ENCODE measurements at regions not wholly inside any gene's neighbourhood (a gene's known extent, or its start where the extent isn't known, plus 50 kb on each side); places are given as distances from the start of the nearest gene placed in this dataset.
A peak's percentile ranks its signal among the peaks of the same experiment; 100 is the strongest.
"Not testable (repeated sequence)": the region's sequence is repeated elsewhere in the genome, so short reads cannot be mapped to it uniquely, and the experiment has no call there.

DNA sequence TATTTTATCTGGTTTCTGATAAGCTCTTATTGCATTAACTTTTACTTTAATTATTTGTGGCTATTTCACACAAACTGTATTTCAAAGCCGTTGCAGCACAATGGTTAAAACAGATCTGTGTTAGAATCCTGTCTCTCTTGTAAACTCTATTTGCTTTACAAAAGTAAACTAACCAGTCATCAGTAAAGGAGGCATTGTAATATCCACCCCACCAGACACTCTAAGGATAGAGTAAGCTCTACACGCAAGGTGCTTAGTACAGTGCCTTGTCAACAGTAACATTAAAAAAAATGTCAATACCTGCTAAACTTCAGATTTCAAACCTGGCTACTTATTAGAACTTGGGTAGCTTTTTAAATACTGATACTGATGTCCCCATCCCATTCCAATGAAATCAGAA is 228.4 kb downstream of the RCHY1 start:
- DNase-seq: no peak

DNA sequence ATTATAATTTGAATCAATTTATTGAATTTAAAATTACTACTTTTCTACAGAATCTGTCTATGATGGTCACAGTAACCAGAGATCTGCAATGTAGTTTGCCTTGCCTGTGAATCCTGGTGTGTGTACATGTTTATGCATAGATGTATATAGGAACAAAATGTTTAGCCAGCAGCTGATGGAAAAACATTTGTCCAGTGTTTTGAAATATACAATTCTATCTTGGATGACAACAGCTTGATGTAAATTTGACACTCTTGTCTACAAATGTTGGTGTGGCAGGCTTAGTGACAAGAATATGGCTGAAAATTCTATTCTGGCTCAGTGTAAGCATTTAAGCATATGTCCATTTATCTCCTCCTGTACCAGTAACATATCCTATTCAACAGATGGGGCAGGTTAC is 229.4 kb downstream of the RCHY1 start:
- DNase-seq: no peak

DNA sequence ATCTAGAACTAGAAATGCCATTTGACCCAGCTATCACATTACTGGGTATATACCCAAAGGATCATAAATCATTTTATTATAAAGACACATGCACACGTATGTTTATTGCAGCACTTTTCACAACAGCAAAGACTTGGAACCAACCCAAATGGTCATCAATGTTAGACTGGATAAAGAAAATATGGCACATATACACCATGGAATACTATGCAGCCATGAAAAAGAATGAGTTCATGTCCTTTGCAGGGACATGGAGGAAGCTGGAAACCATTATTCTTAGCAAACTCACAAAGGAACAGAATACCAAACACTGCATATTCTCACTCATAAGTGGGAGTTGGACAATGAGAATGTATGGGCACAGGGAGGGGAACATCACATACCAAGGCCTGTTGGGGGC is 233.7 kb downstream of the RCHY1 start:
- not testable (repeated sequence) for DNase-seq

DNA sequence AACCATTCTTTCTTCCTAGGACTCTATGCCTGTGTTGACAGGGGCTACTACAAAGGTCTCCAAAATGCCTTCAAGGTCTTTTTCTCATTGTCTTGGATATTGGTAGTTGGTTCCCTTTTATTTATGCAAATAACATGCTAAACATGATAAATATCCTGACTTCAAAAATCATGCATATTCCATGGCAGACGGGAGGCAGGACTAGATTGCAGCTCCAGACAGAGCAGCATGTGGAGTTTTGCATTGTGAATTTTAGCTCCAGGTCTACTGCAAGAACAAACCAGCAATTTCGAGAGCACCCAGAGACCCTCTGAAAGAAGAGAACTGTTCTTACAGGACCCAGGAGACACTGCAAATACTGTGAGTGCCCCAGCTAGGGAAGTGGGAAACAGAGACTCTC is 254.9 kb downstream of the RCHY1 start:
- DNase-seq: no peak

DNA sequence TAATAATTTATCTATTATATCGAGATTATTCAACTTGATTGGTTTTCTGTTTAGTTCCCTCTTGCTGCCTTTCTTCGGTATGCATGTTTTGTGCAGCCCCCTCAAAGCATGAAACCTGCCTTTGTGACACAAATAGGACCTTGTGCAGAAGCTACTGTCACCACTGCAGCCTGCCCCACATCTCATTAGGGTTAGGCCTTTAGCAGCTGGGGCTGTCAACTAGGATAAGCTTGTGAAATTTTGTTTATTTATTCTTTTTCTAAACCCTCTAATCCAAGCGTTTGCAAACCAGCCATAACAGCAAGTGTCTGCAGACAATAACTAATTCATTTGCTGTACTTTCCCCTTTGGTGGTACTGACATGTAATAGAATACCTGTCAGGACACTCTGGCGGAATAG is 258.9 kb downstream of the RCHY1 start:
- DNase-seq: no peak

DNA sequence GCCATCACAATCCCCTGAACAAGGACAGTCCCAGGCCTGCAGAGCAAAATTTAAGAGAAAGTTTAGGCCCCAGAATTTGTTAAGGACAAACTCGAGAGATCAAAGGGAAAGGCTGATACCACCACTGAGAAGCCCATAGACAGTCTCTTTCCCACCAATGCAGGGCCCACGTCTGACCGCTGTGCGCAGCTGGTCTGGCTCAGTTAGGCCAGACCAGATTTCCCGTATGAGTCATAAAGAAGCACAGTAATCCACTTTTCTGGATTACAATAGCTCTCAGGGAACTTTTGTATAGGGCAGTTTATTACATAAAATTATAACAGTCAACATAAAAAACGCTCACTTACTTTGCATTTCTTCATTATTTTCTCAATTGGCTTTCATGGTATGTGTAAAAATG is 259.5 kb downstream of the RCHY1 start:
- no peak for DNase-seq

DNA sequence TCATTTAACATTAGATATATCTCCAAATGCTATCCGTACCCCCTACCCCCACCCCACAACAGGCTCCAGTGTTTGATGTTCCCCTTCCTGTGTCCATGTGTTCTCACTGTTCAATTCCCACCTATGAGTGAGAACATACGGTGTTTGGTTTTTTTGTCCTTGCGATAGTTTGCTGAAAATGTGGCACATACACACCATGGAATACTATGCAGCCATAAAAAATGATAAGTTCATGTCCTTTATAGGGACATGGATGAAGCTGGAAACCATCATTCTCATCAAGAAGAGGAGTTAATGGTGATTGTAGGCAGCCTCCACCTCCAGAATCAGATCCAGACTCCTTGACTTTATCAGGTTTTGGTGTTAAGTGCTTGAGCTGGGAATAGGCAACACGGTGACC is 261.1 kb downstream of the RCHY1 start:
- not testable (repeated sequence) for DNase-seq

DNA sequence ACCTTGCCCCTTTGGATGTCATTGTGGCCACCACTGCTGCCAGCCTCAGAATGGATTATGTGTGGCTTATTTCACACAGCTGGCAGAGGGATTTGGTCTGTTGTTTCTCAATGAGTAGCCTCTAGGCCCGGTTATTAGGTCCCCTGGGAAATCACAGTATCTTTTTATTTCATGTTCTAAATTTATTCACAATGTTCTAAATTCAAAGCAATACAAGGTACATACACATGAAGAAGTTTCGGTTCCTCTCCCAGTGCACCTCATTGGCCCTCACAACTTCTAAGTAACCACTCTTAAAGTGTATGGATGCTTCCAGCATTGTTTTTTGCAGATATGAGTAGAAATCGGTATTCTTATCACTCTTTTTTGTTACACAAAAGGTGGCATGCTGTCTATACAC is 262.7 kb downstream of the RCHY1 start:
- DNase-seq: no peak

DNA sequence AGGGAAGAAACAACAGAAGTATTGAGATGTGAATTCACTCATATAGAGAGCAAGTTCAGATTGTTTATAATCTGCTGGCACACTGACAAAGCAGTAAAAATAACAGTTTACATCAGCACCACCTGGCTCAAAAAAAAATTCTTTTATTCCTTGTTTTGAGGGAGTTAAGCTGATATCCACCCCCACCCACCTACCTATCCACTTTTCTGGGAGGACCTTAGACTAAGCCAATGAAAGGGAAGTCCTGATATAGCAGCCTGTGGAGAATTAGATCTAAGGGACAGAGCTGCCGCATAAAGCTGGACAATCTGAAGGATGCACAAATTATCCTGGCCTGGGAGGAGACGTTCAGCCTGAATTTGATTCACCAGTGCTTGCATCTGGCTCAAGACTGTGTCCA is 264.5 kb downstream of the RCHY1 start:
- no peak for DNase-seq

DNA sequence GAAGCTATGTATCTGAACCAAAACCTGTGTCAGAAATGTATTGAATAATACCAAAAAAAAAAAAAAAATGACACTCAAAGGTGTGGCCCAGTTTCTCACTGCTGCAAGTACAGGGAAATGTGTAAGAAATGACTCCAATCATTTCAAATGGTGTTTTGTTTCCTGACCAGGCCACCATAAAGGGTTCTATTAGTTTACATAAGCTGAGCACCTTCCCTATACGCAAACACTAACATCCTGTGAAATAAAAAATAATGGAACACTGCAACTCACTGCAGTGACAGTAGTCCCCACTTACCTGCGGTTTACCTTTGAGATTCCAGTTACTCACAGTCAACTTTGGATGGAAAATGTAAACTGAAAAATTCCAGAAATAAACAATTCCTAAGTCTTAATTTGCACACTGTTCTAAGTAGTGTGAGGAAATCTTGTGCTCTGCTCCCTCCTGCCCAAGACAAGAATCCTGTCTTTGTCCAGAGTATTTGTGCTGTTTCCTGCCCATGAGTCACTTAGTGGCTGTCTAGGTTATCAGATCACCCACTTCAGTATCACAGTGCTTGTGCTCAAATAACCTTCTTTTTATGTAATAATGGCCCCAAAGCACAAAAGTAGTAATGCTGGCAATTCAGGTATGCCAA is 265.3 kb downstream of the RCHY1 start:
- no peak for DNase-seq

DNA sequence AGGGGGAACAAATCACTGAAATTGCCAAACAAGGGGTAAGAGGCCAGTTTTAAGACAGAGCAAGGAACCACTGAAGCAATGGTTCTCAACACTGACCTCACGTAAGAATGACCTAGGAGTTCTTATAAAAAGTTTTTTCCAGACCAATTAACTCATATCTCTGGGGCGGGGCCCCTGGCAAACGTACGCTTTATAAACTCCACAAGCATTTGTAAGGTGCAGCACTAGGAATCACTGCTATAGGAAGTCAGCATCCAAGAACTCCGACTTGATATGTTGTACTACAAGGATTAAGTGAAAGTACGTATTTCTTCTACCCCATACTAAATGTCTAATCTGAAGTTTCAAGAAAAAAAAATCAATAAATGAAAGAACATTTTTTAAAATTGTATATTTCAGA is 269.9 kb downstream of the RCHY1 start:
- DNase-seq: no peak

DNA sequence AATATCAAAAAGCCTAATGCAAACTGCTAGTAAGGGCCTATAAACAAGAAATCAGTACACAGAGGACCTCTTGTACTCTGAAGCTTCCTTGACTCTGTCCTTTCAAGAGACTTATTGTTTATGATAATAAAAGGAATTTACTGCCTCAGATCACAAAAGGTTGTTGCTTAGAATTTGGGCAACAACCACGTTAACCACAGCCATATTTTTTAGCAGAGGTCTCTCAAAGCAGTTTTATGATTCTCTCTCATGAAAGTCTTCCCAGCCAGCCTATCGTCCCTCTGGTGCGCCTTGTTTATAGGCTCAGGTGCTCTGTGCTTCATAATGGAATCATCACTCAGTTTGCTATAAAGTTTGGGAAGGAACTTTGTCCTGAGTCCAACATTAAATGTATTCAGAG is 270.6 kb downstream of the RCHY1 start:
- DNase-seq: no peak

DNA sequence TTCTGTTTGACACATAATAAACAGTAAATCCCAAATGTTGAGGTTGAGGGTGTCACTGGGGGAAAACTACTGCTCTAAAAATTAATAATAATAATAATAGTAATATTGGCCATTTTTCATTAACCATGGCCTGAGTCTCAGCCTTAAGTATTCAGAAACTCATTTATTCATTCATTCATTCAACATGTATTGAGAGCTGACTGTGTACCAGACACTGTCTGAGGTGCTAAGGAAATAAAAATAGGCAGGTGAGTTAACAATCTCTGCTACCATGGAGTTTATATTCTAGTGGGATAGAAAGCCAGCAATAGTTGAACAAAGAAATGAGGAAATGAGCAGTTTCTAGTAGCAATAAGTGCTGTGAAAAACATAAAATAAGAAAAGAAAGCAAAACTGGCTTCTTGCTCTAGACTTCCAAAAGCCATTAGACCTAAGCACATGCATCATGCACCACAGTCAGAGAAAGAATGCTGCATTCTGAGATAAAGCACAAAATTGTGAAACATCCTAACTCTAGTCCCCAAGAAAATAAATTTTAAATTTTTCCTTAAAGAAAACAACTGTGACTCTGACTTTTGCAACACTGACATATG is 278.7 kb downstream of the RCHY1 start:
- no peak for DNase-seq

DNA sequence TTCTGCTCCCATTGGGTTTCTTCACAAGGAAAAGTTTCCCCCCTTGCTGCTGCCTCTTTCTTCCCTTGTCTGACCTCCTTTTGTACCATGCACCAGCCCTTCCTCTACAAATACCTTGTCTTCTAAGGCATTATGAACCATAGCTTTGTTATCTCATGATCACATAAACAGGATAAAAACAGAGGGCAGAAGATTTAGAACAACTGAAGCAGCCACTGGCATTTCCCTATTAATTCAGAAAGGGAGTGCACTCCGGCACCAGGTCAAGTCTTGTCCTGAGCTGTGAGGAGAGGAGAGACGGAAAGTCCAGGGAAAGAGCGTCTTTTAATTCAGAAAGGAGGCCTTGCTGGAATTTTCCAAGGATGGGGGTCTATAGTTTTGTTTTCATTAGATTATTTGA is 281.7 kb downstream of the RCHY1 start:
- no peak for DNase-seq

DNA sequence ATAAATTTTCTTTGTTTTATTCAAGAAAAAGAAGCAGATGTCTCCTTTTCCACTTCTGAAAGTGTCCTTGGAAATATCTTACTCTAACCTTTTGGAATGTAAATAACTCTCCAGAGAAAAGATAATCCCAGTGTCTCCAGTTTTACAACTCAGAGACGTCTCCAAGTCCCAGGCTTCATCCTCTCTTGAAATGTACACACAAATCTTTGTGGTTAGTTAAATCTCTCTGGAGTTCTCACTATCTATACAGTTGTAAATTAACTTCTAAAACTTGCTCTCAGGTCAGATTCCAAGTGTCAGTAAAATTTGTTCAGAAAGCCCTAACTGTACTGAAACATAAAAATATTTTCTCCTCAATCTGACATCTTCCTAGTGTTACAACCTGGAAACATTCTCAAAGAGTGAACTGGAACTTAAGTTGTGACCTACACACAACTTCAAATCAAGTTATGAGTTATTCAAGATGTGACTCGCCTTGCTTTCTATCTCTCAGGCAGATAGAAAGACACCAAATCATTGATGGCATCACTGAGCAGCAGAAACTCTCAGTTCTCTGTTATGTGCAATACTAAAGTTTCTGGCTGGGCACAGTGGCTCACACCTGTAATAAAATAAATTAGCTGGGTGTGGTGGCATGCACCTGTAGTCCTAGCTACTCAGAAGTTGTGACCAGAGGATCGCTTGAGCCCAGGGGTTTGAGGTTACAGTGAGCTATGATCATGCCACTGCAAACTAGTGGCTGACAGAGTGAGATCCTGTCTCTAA is 284.2 kb downstream of the RCHY1 start:
- DNase-seq: no peak

DNA sequence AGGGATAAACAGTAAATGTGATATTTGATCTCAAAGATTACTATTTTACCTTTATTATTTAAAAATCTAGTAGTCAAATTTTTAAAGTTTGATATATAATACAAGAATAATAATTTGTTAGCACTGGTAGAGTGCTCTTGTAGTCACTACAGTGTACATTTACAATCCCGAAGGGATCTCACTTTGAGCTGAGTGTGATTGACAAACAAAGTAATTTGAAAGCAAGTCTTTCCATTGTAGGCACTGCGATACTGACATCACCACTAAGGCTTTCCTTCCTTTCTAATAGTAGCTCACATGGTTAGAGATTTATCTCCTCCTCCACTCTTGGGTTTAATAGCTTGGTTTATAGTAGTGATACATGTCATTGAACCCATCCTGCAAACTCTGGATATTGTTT is 280.6 kb downstream of the PARM1 start:
- no peak for DNase-seq

DNA sequence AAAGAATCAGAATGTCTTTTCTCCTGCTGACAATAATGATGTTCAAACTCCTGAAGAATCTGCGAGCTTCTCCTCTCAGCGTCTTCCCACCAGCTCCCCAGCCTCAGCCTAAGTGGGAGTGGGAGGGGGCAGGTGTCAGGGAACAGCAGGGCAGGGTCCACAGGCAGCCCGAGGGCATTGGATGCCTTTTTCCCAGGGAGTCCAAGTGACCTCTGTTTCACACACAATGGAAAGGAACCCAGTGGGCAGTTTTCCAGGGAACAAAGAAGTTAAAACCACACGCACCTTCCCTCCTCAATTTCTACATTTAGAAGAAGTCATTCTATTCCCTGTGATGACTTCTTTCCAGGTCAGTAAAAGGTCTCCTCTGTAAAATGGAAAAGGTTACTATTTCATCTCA is 278.5 kb downstream of the PARM1 start:
- no peak for DNase-seq

DNA sequence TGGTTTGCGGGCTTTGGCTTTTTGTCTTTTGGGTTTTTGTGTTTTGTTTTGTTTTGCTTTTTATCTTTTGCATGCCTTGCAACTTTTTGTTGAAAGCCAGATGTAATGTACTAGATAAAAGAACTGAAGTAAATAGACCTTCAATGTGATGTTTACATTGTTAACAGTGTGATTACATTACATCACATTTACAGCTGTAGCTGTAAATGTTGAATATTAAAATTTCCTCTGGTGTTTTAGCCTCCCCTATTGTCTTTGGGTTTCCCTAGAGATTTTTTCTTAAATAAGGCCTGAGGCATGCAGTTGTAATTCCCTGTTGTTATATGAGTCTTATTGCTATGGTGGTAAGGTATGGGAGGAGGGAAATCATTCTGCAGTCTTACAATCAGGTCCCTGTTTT is 275.0 kb downstream of the PARM1 start:
- no peak for DNase-seq

DNA sequence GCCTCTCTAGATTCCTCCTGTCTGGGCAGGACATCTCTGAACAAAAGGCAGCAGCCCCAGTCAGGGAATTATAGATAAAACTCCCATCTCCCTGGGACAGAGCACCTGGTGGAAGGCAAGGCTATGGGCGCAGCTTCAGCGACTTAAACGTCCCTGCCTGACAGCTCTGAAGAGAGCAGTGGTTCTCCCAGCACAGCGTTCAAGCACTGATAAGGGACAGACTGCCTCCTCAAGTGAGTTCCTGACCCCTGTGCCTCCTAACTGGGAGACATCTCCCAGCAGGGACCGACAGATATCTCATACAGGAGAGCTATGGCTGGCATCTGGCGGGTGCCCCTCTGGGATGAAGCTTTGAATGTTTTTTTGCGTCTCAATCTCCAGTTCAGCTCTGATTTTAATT is 262.2 kb downstream of the PARM1 start:
- no peak for DNase-seq

DNA sequence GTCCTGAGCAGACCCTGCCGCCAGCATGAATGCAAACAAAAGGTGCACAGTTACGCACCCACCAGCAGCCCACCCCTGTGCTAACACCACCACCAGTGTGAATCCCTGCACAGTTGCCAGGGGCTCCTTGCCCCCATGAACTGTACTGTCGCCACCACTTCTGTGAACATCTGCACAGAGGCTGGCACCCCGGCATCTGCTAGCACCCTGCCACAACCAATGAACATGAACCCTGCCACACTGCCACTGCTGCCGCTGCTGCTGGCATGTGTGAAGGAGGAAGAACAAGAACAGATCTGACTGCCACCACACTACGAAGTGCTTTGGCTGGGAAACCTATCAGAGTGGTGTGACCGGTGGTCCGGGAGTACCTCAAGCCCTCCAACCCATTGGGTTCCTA is 261.3 kb downstream of the PARM1 start:
- no peak for DNase-seq

DNA sequence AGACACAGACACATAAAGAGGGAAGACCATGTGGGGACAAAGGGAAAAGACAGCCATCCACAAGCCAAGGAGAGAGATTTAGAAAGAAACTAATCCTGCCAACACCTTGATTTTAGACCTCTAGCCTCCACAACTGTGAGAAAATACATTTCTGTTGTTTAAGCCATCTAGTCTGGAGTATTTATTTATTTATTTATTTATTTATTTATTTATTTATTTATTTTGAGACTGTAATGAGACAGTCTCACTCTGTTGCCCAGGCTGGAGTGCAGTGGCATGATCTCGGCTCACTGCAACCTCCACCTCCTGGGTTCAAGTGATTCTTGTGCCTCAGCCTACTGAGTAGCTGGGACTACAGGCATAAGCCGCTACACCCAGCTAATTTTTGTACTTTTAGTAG is 259.3 kb downstream of the PARM1 start:
- DNase-seq: not testable (repeated sequence)

DNA sequence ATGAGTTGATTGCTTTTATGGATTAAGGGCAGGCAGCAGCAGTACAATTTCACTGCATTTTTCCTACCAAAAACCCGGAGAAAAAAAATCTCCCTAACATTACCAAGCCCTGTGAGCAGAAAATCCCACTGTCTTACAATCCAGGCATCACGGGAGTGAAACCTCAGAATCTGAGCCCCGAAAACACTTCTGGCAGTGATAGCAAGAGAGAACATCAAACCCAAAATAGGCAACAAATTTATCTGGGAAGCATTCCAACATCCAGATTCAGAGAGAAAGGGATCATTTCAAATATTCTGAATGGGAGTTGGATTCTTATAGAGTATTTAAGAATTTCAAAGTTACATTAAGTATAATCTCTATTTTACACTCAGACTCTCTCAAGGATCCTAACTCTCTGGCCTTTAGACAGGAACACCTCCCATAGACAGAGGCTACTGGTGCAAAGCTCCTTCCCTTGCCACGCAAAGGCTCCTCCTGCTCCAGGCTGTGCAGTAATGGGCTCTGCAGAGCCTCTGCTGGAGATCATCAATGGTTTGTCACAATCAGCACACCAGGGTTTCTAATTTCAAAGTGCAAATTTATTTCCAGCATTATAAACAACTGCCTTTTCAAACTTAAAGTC is 256.9 kb downstream of the PARM1 start:
- DNase-seq: no peak

DNA sequence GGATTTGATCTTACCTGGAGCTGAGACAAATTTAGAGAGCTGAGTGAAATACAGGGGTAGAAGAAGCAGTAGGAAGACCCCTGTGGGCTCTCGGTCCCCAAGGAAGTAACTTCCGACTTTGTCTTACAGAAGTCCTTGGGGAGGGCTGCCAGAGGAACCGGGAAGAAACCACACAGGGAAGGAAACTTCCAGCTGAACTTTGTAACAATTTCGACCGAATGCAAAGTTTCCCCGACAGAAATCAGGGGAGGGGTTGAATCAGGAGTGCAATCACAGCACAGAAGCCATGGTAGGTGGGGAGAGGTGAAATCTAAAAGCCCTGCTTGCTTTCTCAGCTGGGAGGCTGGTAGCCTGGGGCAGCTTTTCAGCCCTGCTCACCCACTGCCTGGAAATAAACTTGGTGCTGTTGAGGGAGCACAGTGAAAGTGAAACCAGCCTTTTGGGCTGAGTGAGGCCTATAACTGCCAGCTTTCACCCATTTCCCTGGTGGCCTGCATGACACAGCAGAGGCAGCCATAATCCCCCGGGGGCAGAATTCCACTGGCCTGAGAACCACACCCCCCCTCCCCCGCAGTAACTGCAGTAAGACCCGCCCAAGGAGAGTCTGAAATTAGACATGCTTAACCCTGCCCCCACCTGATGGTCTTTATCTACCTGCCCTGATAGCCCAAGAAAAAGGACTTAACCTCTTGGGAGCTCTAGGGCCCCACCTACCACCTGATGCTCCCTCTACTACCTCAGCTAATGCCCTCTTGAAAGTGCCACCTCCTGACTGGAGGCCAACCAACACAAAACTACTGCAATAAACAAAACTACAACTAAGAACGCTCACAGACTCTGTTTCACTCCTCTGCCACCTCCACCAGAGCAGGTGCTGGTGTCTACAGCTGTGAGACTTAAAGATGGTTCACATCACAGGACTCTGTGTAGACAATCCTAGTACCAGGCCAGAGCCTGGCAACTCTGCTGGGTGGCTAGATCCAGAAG is 248.2 kb downstream of the PARM1 start:
- peak; percentile 16 for DNase-seq
